GM21619 (cell line): ENCODE measurements at regions not wholly inside any gene's neighbourhood (a gene's known extent, or its start where the extent isn't known, plus 50 kb on each side); places are given as distances from the start of the nearest gene placed in this dataset.
"Not testable (repeated sequence)": the region's sequence is repeated elsewhere in the genome, so short reads cannot be mapped to it uniquely, and the experiment has no call there.

Experiments used
- ATAC-seq: cut with Tn5 transposase; IDR thresholded peaks from one replicate; pipeline ENCODE4 v1.9.1; 2021; ENCODE audit not compliant: unreplicated experiment

GRCh38 chr7:91398341-91398740 is 134.1 kb downstream of the FZD1 start:
- ATAC-seq, result no peak

DNA sequence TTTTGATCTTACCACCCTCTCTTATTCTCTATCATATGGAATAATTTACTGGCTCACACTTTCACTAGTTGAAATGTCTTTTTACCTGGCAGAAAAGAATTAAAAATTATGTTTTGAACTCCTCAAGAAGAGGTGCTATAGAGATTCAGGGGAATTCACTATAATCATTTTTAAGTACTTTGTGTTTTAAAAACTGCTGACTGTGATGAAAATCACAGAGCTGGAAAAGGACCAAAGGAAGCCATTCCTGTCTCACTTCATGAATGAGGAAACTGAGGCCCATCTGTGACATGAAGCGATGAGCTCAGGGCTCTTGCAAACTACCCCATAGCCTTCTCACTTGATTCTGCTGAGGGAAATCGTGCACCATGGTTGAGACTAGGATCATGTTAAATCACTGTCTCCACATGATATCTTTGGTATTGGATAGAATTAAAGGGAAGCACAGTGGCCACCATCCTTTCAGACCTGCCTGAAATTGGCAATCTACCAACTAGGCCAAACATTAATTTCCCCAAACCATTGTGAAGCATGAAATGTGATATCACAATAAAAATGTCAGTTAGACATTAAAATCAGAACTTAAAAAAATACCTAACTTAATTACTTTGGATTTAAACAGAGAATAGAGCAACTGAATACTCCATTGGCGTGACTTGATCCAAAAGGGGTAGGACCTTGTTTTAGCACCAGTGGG is 141.0 kb downstream of the FZD1 start:
- no peak for ATAC-seq

DNA sequence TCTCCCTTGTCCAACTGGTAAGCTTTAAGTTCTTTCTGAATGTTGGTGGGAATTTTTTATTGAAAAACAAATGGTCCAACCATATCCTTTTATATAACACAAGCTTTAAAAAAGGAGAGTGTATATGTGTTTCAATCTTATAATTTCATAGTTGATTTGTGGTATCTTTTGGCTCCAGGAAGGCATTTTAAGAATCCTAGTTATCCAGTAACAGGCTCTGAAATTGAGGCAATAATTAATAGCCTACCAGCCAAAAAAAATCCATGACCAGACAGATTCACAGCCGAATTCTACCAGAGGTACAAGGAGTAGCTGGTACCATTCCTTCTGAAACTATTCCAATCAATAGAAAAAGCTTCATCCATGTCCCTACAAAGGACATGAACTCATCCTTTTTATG is 141.6 kb downstream of the FZD1 start:
- not testable (repeated sequence) for ATAC-seq

DNA sequence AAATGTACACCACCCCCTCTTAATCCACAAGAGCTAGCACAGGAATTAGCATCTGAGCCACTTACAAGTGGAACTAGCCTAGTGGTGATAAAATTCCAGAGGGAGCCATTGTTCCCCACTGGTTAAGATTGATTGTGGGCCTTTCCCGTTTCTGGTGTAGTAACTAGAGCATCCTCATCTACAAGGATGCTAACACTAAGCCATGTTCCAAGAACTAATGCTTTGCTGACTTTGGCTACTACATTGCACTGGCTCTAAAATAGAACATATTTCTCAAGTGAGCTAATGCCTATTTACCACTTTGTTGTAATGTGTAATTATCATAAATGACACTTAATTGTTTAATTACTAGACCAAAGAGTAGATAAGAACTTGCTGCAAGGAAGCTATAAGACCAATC is 143.7 kb downstream of the FZD1 start:
- ATAC-seq, result no peak

- no peak for ATAC-seq
These were observed 144.3 kb downstream of the FZD1 start for GRCh38 chr7:91408388-91409154.

- ATAC-seq, result no peak
These were observed 146.8 kb downstream of the FZD1 start for GRCh38 chr7:91411060-91411459.

- no peak for ATAC-seq
These were observed 148.1 kb downstream of the FZD1 start for GRCh38 chr7:91412298-91412697.

- no peak for ATAC-seq
These were observed 150.5 kb downstream of the FZD1 start for GRCh38 chr7:91414734-91415133.

GRCh38 chr7:91416155-91416865 is 152.1 kb downstream of the FZD1 start:
- ATAC-seq, result no peak

DNA sequence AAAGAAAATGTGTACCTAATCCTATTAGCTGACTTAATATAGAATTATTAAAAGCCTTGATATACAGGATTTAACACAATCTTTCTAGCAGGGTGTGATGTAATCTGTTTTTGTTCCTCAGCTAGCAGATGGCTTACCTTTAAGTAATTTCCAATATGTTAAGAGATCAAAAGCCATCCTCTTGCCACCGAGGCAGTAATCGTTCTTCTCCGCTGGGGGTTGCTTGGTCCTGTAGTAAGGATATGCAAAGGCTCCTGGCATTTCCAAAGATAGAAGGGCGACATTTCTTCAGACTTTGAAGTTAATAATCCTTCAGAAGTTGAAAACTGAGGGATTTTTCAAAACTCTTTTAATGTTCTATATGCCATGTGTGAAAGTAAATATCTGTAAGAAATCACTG is 156.4 kb downstream of the FZD1 start:
- no peak for ATAC-seq

- ATAC-seq, result no peak
These were observed 156.8 kb downstream of the FZD1 start for GRCh38 chr7:91421018-91421417.

DNA sequence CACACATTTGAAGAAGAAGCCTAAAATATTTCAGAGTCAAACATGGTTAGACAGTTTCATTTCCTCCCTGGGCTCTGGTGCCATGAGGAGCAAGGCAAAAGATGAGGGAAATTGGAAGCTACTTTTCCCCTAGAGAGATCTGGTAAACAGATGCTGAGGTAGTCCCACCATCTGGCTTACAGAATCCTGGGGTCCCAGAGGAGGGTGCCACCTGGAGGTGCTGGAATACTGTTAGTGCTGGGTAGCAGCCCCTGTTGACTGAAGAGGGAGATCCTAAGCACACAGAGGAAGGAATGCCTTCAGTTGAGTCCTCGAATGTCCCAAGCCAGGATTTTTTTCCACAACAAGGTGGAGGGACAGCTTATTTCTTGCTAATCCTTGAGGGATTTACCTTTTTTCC is 160.1 kb downstream of the FZD1 start:
- no peak for ATAC-seq

- ATAC-seq, result no peak
These were observed 160.9 kb downstream of the FZD1 start for GRCh38 chr7:91425149-91425548.

DNA sequence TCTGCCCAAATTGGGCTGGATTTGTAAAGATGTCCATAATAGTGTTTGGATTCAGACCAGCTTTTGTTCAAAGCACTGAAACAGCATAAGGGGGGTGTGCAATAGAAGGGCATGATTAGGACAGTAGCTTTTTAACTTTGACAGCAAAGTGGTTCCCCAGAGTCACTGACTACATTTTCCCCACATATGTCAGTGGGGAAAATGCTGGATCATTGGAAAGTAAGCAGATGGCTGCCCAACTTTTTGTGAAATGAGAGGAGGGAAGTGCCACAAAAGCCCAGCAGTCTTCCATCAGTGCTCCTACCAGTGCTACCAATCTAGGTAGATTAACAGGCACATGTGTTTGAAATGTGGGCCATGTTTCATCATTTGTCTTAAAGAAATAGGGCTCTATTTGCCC is 162.8 kb downstream of the FZD1 start:
- ATAC-seq, result no peak

DNA sequence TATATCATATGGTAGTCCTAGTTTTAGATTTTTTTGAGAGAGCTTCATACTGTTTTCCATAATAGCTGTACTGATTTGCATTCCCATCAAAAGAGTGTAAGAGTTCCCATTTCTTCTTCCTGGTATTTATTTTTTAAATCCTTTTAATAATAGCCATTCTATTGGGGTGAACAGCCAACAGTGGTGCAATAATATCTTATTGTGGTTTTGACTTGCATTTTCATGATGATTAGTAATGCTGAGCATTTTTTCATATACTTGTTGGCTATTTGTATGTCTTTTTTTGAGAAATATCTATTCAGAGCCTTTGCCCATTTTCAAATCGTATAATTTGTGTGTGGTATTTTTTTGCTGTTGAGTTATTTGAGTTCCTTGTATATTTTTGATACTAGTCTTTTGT is 167.4 kb downstream of the FZD1 start:
- ATAC-seq, result no peak

DNA sequence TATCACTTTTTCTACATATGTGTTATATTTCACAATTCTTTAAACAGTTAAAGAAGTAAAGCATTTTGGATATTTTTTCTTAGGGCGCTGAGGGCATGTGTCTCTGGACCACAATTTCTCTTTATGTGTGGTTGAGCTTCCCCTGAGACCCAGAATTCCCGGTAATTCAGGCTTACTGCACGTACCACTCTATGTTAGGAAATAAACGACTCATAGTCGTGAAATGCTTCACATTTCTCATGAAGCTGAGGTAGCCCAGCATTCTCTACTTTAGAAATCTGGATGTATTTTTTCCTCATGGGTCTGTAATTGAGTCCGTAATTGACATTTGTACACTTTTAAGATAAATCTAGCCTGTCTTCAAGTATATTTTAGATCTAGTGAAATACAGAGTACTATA is 170.6 kb downstream of the FZD1 start:
- no peak for ATAC-seq

DNA sequence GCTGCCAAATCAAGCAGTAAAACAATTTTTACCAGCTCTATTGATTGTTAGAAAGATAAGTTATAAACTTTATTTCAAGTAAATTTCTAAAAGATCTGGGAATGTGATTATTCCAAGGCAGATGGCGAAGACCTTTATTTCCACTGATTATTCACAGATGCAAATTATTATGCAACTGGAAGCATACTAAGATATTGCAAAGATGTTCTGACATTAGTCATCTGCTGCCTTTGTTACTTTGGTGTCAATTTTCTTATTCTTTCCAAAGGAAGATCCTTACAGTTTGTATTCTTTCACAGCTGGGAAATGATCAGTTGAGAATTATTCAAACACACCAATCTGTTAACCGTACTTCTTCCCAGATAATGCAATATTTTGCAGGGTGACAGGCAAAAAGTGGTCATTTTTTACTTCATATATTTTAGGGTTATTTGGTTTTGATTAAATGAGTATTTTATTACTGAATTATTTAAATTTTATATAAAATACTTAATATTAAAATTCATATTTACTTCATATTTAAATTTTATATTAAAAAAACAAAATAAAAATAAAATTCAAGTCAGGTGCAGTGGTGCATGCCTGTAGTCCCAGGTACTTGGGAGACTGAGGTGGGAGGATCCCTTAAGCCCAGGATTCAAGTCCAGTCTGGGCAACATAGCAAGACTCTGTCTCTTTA is 171.3 kb downstream of the FZD1 start:
- ATAC-seq, result no peak

DNA sequence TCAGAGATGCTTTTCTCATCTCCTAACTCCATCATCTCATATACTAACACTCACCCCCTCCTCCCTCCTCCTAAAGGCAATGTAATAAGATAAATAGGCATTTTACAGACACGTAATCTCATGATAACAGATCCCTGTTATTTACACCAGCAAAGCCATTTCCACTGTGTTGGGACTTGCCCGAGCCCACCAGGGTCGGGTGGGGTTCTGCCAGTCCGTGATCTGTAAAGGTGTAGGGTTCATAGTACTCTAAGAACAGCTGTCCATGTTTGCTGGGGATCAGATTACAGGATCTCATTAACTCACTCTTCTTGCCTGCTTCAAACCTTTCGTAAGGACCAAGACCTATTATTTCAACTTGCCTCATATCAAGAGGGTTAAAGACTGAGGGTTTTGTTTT is 172.4 kb downstream of the FZD1 start:
- ATAC-seq, result no peak

- ATAC-seq, result not testable (repeated sequence)
These were observed 176.0 kb downstream of the FZD1 start for GRCh38 chr7:91440198-91440597.

DNA sequence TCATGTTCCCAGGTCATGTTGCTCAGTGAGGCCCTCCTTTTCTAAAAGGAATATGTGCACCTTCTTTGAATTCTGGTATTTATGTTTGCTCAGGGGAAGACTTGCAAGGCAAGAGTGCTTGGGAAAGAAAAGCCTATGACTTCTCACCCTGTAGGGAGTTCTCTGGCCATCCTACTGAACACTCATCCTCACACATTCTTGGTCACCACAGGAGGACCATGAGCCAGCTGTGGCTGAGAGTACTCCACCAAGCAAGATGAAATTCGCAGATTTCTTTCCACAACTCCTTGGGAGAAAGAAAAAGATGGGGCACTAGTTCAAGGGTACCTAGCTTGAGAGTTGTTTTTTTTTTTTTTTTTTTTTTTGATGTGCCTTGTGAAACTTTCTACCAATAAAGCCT is 179.6 kb downstream of the FZD1 start:
- ATAC-seq, result no peak

DNA sequence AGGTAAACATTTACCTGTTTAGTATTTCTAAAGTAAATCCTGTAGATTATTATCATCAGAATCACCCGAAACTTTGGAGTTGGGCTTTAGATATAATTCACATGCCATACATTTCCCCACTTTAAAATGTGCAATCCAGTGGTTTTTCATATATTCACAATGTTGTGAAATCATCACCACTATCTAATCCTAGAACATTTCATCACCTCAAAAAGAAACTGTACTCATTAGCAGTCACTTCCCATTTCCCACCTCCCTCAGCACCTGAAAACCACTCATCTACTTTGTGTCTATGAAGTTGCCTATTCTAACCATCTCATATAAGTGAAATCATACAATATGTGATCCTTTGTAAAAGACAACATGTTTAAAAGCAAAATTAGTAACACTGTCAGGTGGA is 182.6 kb downstream of the FZD1 start:
- no peak for ATAC-seq

DNA sequence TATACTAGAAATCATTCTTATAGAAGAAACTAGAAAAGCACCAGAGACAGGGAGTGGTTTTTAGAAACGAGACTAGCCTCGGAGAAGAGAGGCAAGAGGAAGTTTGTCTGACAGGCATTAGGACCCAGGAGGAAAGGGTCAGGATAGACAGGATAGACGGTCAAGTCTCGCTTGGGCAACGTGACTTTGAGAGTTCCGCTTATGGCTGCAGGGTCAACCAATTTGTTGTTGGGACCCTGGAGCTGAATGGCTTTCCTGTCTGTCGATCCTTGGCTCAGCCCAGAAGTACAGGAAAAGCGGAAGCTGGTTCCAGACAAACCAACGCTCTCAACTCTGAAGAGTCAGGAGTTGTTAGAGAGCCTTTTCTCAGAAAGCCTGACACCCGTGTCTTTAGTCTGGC is 191.2 kb downstream of the FZD1 start:
- ATAC-seq, result no peak
